ENCODE measurements at regions not wholly inside any gene's neighbourhood (a gene's known extent, or its start where the extent isn't known, plus 50 kb on each side); places are given as distances from the start of the nearest gene placed in this dataset.

- no TSS peak for BruUV-seq (replicated peaks)
- H3K27ac Mint-ChIP-seq (ENCODE audit: unreplicated experiment), result no peak overlapping the region
- H3K4me1 Mint-ChIP-seq (ENCODE audit: low read depth, unreplicated experiment), result no peaks in the 10 kb centered on the region
- H3K27me3 Mint-ChIP-seq (ENCODE audit: unreplicated experiment), result no peaks in the 10 kb centered on the region
- CTCF ChIA-PET, result no interaction called here
- H3K9me3 Mint-ChIP-seq (ENCODE audit: low read depth, unreplicated experiment), result no peaks in the 10 kb centered on the region
- TF ChIP-seq, protein P1, sequence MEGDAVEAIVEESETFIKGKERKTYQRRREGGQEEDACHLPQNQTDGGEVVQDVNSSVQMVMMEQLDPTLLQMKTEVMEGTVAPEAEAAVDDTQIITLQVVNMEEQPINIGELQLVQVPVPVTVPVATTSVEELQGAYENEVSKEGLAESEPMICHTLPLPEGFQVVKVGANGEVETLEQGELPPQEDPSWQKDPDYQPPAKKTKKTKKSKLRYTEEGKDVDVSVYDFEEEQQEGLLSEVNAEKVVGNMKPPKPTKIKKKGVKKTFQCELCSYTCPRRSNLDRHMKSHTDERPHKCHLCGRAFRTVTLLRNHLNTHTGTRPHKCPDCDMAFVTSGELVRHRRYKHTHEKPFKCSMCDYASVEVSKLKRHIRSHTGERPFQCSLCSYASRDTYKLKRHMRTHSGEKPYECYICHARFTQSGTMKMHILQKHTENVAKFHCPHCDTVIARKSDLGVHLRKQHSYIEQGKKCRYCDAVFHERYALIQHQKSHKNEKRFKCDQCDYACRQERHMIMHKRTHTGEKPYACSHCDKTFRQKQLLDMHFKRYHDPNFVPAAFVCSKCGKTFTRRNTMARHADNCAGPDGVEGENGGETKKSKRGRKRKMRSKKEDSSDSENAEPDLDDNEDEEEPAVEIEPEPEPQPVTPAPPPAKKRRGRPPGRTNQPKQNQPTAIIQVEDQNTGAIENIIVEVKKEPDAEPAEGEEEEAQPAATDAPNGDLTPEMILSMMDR (IDR thresholded peaks at IDR 0.05; ENCODE audit: unreplicated experiment), result no peak
- H3K4me3 Mint-ChIP-seq (ENCODE audit: low read depth, unreplicated experiment), result no peak overlapping the region
- no peak for DNase-seq
- intact Hi-C loops (cut with micrococcal nuclease; ENCODE audit: unreplicated experiment), result no loop called here
- no peaks in the 10 kb centered on the region for H3K36me3 Mint-ChIP-seq (ENCODE audit: insufficient read depth, unreplicated experiment)
Observed at GRCh38 chr9:81371824-81372223, 317.5 kb downstream of the TLE1 start.

- no peak overlapping the region for H3K27ac Mint-ChIP-seq (ENCODE audit: unreplicated experiment)
Observed at GRCh38 chr9:81370650-81371049, 318.7 kb downstream of the TLE1 start.

GRCh38 chr9:81370096-81370495, 319.3 kb downstream of the TLE1 start:
- TF ChIP-seq, protein P1 (IDR thresholded peaks at IDR 0.05; ENCODE audit: unreplicated experiment), result no peak
- DNase-seq, result no peak
- no peak overlapping the region for H3K4me3 Mint-ChIP-seq (ENCODE audit: low read depth, unreplicated experiment)
- intact Hi-C loops (cut with micrococcal nuclease; ENCODE audit: unreplicated experiment), result no loop called here
- CTCF ChIA-PET, result no interaction called here
- H3K36me3 Mint-ChIP-seq (ENCODE audit: insufficient read depth, unreplicated experiment), result no peaks in the 10 kb centered on the region
- no peaks in the 10 kb centered on the region for H3K9me3 Mint-ChIP-seq (ENCODE audit: low read depth, unreplicated experiment)
- H3K27me3 Mint-ChIP-seq (ENCODE audit: unreplicated experiment), result no peaks in the 10 kb centered on the region
- no peaks in the 10 kb centered on the region for H3K4me1 Mint-ChIP-seq (ENCODE audit: low read depth, unreplicated experiment)
- no peak overlapping the region for H3K27ac Mint-ChIP-seq (ENCODE audit: unreplicated experiment)
- BruUV-seq (replicated peaks), result no TSS peak

More at GRCh38 chr9:81370650-81371049, 318.7 kb downstream of the TLE1 start:
- no peaks in the 10 kb centered on the region for H3K4me1 Mint-ChIP-seq (ENCODE audit: low read depth, unreplicated experiment)
- intact Hi-C loops (cut with micrococcal nuclease; ENCODE audit: unreplicated experiment), result no loop called here
- no peaks in the 10 kb centered on the region for H3K36me3 Mint-ChIP-seq (ENCODE audit: insufficient read depth, unreplicated experiment)
- BruUV-seq (replicated peaks), result no TSS peak
- CTCF ChIA-PET, result no interaction called here
- no peaks in the 10 kb centered on the region for H3K27me3 Mint-ChIP-seq (ENCODE audit: unreplicated experiment)
- no peaks in the 10 kb centered on the region for H3K9me3 Mint-ChIP-seq (ENCODE audit: low read depth, unreplicated experiment)
- no peak for DNase-seq
- TF ChIP-seq, protein P1 (IDR thresholded peaks at IDR 0.05; ENCODE audit: unreplicated experiment), result no peak
- no peak overlapping the region for H3K4me3 Mint-ChIP-seq (ENCODE audit: low read depth, unreplicated experiment)

DNA sequence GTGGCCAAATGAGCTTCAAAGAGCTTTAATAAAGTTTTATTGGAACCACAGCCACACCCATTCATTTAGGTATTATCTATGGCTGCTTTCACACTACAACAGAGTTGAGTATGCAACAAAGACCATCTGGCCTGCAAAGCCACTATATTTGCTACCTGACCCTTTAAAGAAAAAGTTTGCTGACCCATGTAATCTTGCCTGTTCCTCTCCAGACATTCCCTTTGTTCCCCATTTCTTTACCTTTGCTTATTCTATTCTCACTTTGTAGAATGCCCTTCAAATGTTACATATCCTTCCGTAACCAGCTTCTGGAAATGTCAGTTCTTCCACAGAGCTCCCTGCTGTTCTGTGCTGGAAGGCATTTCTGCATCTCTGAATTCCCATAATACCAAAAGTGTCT, 320.2 kb downstream of the TLE1 start:
- Mint-ChIP-seq H3K4me1 (ENCODE audit: low read depth, unreplicated experiment) (no peaks in the 10 kb centered on the region), H3K4me3 (ENCODE audit: low read depth, unreplicated experiment) (no peak overlapping the region), H3K36me3 (ENCODE audit: insufficient read depth, unreplicated experiment) (no peaks in the 10 kb centered on the region), H3K27ac (ENCODE audit: unreplicated experiment) (no peak overlapping the region), H3K9me3 (ENCODE audit: low read depth, unreplicated experiment) (no peaks in the 10 kb centered on the region), H3K27me3 (ENCODE audit: unreplicated experiment) (no peaks in the 10 kb centered on the region)
- intact Hi-C loops (cut with micrococcal nuclease; ENCODE audit: unreplicated experiment), result no loop called here
- BruUV-seq (replicated peaks), result no TSS peak
- TF ChIP-seq, protein P1 (IDR thresholded peaks at IDR 0.05; ENCODE audit: unreplicated experiment), result no peak
- DNase-seq, result no peak
- CTCF ChIA-PET, result no interaction called here
